Stimulated activated CD8-positive, alpha-beta memory T cell treated with anti-CD3 and anti-CD28 coated beads, Interleukin-4, amount 100 ng/mL, for 4 hours (primary cell): ENCODE measurements at regions not wholly inside any gene's neighbourhood (a gene's known extent, or its start where the extent isn't known, plus 50 kb on each side); places are given as distances from the start of the nearest gene placed in this dataset.
"Not testable (repeated sequence)": the region's sequence is repeated elsewhere in the genome, so short reads cannot be mapped to it uniquely, and the experiment has no call there.

ENCODE experiments used
- DNase-seq, 2 donors: peaks; one replicate each; pipeline ENCODE4 v3.0.0-alpha.2; 2020; ENCODE audit warnings: low read depth in 2 of 2, low spot score in 1 of 2

GRCh38 chr22:44557872-44558271 is 59.8 kb upstream of the RTL6 start:
- DNase-seq, result not testable (repeated sequence)

- no peak for DNase-seq
Observed at GRCh38 chr22:44557064-44557748, 59.2 kb upstream of the RTL6 start.

GRCh38 chr22:44555597-44555996 is 57.6 kb upstream of the RTL6 start:
- no peak for DNase-seq

GRCh38 chr22:44555046-44555445 is 57.0 kb upstream of the RTL6 start:
- DNase-seq, result no peak

GRCh38 chr22:44554411-44554810 is 56.4 kb upstream of the RTL6 start:
- DNase-seq, result no peak

- no peak for DNase-seq
Observed at GRCh38 chr22:44550711-44551491, 52.9 kb upstream of the RTL6 start.

GRCh38 chr22:44549701-44550100 is 51.7 kb upstream of the RTL6 start:
- DNase-seq, result no peak

- DNase-seq, result no peak
Observed at GRCh38 chr22:44548981-44549380, 50.9 kb upstream of the RTL6 start.
